Suprapubic skin (tissue), 4 donors: ENCODE measurements at regions not wholly inside any gene's neighbourhood (a gene's known extent, or its start where the extent isn't known, plus 50 kb on each side); places are given as distances from the start of the nearest gene placed in this dataset.

Experiments used
- EP300 ChIP-seq: sonication (generic); formaldehyde crosslinking; IDR thresholded peaks from one replicate; pipeline ENCODE4 v1.6.1; 2017; ENCODE audit warnings: antibody characterized with exemption
- POLR2A ChIP-seq, 2 donors: fragments of 450-650 bp; IDR thresholded peaks; one replicate each; pipeline ENCODE4 v1.6.1; 2017; ENCODE audit warnings: antibody characterized with exemption in 2 of 2, mild to moderate bottlenecking in 2 of 2, moderate library complexity in 2 of 2
- POLR2AphosphoS5 ChIP-seq, 3 donors: sonication (generic); formaldehyde crosslinking; IDR thresholded peaks; one replicate each; pipeline ENCODE4 v1.6.1; 2017; ENCODE audit warnings: antibody characterized with exemption in 3 of 3
- TF ChIP-seq, protein P1 (sequence below), 2 donors: fragments of 200-600 bp in 1 of 2; fragments of 450-650 bp in 1 of 2; sonication (generic) in 1 of 2; IDR thresholded peaks; one replicate each; pipeline ENCODE4 v1.5.1; 2016 to 2019; ENCODE audit warnings: antibody characterized with exemption in 2 of 2, mild to moderate bottlenecking in 1 of 2, moderate library complexity in 1 of 2

DNA sequence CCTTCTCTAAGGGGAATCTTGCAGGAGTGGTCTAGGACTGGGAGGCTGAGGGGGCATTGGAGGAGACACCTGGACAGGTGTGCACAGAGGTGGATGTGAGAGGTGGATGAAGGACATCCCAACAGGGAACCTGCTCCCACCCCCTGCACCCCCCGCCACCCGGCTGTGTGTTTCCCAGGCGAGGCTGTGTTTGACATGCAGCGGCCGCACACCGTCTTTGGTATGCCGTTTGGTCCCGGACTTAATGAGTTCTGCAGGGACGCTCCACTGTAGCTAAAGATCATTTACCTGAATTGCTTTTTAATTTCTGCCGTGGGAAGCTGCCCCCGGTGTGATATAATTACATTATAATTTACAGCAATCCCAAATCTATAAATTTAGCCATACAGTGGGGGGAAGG is 87.3 kb downstream of the GLI2 start:
- TF ChIP-seq, protein P1, sequence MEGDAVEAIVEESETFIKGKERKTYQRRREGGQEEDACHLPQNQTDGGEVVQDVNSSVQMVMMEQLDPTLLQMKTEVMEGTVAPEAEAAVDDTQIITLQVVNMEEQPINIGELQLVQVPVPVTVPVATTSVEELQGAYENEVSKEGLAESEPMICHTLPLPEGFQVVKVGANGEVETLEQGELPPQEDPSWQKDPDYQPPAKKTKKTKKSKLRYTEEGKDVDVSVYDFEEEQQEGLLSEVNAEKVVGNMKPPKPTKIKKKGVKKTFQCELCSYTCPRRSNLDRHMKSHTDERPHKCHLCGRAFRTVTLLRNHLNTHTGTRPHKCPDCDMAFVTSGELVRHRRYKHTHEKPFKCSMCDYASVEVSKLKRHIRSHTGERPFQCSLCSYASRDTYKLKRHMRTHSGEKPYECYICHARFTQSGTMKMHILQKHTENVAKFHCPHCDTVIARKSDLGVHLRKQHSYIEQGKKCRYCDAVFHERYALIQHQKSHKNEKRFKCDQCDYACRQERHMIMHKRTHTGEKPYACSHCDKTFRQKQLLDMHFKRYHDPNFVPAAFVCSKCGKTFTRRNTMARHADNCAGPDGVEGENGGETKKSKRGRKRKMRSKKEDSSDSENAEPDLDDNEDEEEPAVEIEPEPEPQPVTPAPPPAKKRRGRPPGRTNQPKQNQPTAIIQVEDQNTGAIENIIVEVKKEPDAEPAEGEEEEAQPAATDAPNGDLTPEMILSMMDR (IDR thresholded peaks at IDR 0.05), result no peak
- no peak for TF ChIP-seq POLR2A (IDR thresholded peaks at IDR 0.05)
- no peak for TF ChIP-seq POLR2AphosphoS5 (IDR thresholded peaks at IDR 0.05)
- no peak for TF ChIP-seq EP300
